ENCODE measurements at regions not wholly inside any gene's neighbourhood (a gene's known extent, or its start where the extent isn't known, plus 50 kb on each side); places are given as distances from the start of the nearest gene placed in this dataset.

DNA sequence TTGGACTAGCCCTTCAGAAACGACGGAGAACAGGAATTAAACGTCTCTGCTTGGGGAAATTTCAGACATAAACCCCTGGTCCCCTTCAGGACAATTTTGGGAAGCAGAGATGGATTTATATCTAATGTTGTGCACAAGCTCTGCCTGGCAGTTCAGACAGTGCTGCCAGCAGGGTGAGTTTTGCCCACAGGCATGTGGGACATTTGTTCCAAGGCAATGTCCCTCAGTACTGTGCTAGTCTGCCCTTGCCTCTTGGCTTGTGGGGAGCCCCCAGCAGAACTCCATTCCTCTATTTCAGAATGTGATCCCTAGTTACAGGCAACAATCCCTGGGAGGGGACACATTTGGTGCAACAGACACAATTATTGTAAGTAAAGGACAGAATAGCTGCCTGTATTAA is 76.5 kb upstream of the GPR12 start:
- TF ChIP-seq, protein P1, sequence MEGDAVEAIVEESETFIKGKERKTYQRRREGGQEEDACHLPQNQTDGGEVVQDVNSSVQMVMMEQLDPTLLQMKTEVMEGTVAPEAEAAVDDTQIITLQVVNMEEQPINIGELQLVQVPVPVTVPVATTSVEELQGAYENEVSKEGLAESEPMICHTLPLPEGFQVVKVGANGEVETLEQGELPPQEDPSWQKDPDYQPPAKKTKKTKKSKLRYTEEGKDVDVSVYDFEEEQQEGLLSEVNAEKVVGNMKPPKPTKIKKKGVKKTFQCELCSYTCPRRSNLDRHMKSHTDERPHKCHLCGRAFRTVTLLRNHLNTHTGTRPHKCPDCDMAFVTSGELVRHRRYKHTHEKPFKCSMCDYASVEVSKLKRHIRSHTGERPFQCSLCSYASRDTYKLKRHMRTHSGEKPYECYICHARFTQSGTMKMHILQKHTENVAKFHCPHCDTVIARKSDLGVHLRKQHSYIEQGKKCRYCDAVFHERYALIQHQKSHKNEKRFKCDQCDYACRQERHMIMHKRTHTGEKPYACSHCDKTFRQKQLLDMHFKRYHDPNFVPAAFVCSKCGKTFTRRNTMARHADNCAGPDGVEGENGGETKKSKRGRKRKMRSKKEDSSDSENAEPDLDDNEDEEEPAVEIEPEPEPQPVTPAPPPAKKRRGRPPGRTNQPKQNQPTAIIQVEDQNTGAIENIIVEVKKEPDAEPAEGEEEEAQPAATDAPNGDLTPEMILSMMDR (IDR thresholded peaks at IDR 0.05): no peak
- no peak for TF ChIP-seq ZFX (IDR thresholded peaks at IDR 0.05; ENCODE audit: borderline replicate concordance)

Measured in 22Rv1 (cell line).